AG04449 (cell line): ENCODE measurements at regions not wholly inside any gene's neighbourhood (a gene's known extent, or its start where the extent isn't known, plus 50 kb on each side); places are given as distances from the start of the nearest gene placed in this dataset.

Experiments used
- CTCF ChIA-PET: fragments of 350-600 bp; formaldehyde crosslinking; extraction: SDS; loops from one replicate; lab custom pipeline; 2021; ENCODE audit warnings: antibody characterized with exemption; lab: Yijun Ruan, JAX
- POLR2A ChIA-PET: fragments of 400-600, 350-600 bp; formaldehyde crosslinking; extraction: SDS; loops from one replicate; lab custom pipeline; 2020; ENCODE audit warnings: antibody characterized with exemption, inconsistent platforms; lab: Yijun Ruan, JAX
- DNase-seq: peaks from one replicate; pipeline ENCODE4 v3.0.0-alpha.2; 2010; ENCODE audit warnings: low read depth, low spot score
- H3K4me3 ChIP-seq: 2 replicates; pipeline ENCODE4 v1.5.1; 2011; ENCODE audit warnings: low read depth, mild to moderate bottlenecking, control low read depth, low read length
- CTCF ChIP-seq: IDR thresholded peaks from one replicate; pipeline ENCODE4 v1.5.1; 2011; ENCODE audit warnings: mild to moderate bottlenecking, moderate library complexity, low read length, control low read depth, inconsistent platforms; ENCODE audit not compliant: insufficient read depth; ENCODE audit errors: missing control alignments

GRCh38 chr1:117681901-117682250 lies 76.0 kb downstream of the TENT5C start:
- POLR2A ChIA-PET: interaction anchor here (1.0 kb wide), 1 partner anchor 11 kb away, joined by 3 read pairs; no protein-coding TSS in a partner anchor
- TF ChIP-seq CTCF: no peak
- H3K4me3 ChIP-seq: no peak overlapping the region
- CTCF ChIA-PET: interaction anchor here (1.0 to 1.4 kb wide), 3 partner anchors 27 to 169 kb away, joined by 3 to 4 read pairs (median 3); no protein-coding TSS in a partner anchor
- no peak for DNase-seq

GRCh38 chr1:117682372-117682771 lies 76.5 kb downstream of the TENT5C start:
- no peak for DNase-seq
- no peak for TF ChIP-seq CTCF
- H3K4me3 ChIP-seq: no peak overlapping the region
- CTCF ChIA-PET: interaction anchor here (1.0 to 2.5 kb wide), 6 partner anchors 8 to 170 kb away, joined by 3 to 13 read pairs (median 3); no protein-coding TSS in a partner anchor
- POLR2A ChIA-PET: interaction anchor here (0.6 to 1.0 kb wide), 2 partner anchors 11 to 66 kb away, joined by 3 to 4 read pairs; no protein-coding TSS in a partner anchor

GRCh38 chr1:117683571-117684285 lies 77.9 kb downstream of the TENT5C start:
- CTCF ChIA-PET: interaction anchor here (1.2 to 2.5 kb wide), 3 partner anchors 8 to 148 kb away, joined by 3 to 13 read pairs (median 3); no protein-coding TSS in a partner anchor
- DNase-seq: no peak
- POLR2A ChIA-PET: interaction anchor here (1.0 kb wide), 1 partner anchor 12 kb away, joined by 4 read pairs; no protein-coding TSS in a partner anchor
- H3K4me3 ChIP-seq: no peak overlapping the region
- no peak for TF ChIP-seq CTCF

DNA sequence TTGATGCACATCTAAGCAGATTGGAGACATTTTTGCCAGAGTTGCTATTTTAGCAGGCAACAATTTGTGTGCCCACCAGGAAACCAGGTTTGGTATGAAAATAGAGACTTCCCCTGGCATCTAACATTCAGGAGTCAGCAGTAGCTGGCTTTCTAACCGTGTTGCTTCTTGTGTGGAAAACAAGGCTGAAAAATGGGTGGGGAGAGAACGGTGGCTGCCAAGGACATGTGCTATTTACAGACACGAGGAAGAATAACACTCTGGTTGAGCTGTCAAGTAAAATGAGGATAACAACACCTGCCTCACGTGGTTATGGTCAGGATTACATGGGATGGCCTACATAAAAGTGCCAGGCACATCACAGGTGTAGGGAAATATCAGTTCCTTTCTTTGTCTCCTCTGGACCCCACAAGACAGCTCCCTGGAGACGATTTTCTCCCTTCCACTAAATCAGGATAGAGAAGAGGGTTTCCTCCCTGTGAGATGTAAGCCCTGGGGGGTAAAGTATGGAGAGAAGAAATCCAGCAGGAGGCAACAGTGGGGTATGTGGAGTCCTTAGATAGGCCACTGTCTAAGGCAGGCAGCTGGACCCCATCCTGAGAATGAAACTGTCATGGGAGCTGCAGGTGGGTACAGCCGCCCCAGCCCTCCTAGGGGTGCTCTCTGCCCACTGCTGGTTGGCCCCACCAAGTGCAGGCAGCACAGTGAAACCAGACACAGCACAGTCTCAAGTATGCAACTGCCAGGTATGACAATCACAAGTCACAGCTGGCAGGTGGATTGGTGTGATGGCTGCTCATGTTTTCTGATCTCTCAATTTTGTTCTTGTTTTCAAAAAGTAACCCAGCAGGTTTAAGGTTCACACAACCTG lies 80.3 kb downstream of the TENT5C start:
- DNase-seq: no peak
- H3K4me3 ChIP-seq: no peak overlapping the region
- no peak for TF ChIP-seq CTCF
- ChIA-PET CTCF (interaction anchor here (1.6 to 3.4 kb wide), 3 partner anchors 11 to 23 kb away, joined by 3 to 17 read pairs (median 13); no protein-coding TSS in a partner anchor), POLR2A (no interaction called here)

DNA sequence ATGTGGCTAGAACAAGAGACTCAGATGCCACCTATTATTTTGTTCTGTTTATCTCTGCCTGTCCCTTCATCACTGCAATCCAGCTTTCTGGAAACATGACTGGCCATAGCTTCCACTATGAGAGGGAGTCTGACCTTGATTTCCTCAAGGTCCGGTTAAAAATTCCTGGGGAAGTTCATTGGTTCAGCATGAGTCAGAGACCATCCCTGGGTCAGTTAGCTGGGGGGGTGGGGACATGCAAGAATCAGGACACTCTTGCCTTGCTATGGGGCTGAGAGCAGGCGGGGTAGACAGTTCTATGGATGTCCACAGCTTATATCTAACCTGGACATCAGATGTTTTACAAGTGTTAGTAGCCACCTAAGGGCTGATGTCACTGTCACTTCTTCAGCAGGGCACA lies 81.1 kb downstream of the TENT5C start:
- ChIA-PET CTCF (interaction anchor here (1.0 to 3.4 kb wide), 4 partner anchors 11 to 152 kb away, joined by 3 to 17 read pairs (median 8); no protein-coding TSS in a partner anchor), POLR2A (no interaction called here)
- no peak for TF ChIP-seq CTCF
- DNase-seq: no peak
- H3K4me3 ChIP-seq: no peak overlapping the region
